Keratinocyte (primary cell): ENCODE measurements at regions not wholly inside any gene's neighbourhood (a gene's known extent, or its start where the extent isn't known, plus 50 kb on each side); places are given as distances from the start of the nearest gene placed in this dataset.

ENCODE experiments used
- EZH2 ChIP-seq: IDR thresholded peaks from one replicate; pipeline ENCODE4 v1.6.1; 2012; ENCODE audit warnings: inconsistent platforms, mild to moderate bottlenecking, low read length, moderate library complexity
- TF ChIP-seq, protein P1 (sequence below), 3 experiments: IDR thresholded peaks in 1 of 3; conservative IDR thresholded peaks in 1 of 3; optimal IDR thresholded peaks in 1 of 3; 2 replicates in 2 of 3; 3 replicates in 1 of 3; pipeline versions ENCODE3 to v1.5.1; 2011; ENCODE audit warnings: low read length in 3 of 3, mild to moderate bottlenecking in 3 of 3, moderate library complexity in 2 of 3, control low read depth in 1 of 3, inconsistent platforms in 1 of 3; ENCODE audit not compliant: insufficient read depth in 2 of 3; ENCODE audit errors: extremely low read depth in 1 of 3

- TF ChIP-seq, protein P1, sequence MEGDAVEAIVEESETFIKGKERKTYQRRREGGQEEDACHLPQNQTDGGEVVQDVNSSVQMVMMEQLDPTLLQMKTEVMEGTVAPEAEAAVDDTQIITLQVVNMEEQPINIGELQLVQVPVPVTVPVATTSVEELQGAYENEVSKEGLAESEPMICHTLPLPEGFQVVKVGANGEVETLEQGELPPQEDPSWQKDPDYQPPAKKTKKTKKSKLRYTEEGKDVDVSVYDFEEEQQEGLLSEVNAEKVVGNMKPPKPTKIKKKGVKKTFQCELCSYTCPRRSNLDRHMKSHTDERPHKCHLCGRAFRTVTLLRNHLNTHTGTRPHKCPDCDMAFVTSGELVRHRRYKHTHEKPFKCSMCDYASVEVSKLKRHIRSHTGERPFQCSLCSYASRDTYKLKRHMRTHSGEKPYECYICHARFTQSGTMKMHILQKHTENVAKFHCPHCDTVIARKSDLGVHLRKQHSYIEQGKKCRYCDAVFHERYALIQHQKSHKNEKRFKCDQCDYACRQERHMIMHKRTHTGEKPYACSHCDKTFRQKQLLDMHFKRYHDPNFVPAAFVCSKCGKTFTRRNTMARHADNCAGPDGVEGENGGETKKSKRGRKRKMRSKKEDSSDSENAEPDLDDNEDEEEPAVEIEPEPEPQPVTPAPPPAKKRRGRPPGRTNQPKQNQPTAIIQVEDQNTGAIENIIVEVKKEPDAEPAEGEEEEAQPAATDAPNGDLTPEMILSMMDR (optimal IDR thresholded peaks at IDR 0.05 in 1 of 3, IDR thresholded peaks at IDR 0.05 in 1 of 3, conservative IDR thresholded peaks at IDR 0.05 in 1 of 3; ENCODE audit: extremely low read depth in 1 of 3, insufficient read depth in 2 of 3, low read length in 3 of 3) = no peak
- no peak for TF ChIP-seq EZH2
Observed at GRCh38 chr4:137125011-137125410, 407.3 kb downstream of the PCDH18 start.
